ENCODE measurements at regions not wholly inside any gene's neighbourhood (a gene's known extent, or its start where the extent isn't known, plus 50 kb on each side); places are given as distances from the start of the nearest gene placed in this dataset.

- Histone ChIP-seq H2AK5ac (ENCODE audit: low read depth, low read length) (no peak overlapping the region), H3K23ac (ENCODE audit: insufficient read length) (no peak overlapping the region), H3K9me3 (ENCODE audit: insufficient read depth in 2 of 2, low read depth in 1 of 2, low read length in 1 of 2) (0 out of 4 replicates have a peak, but pooled peaks cover 0 to 3% of the 10 kb centered on the region in 2 experiments), H2BK12ac (ENCODE audit: low read depth, low read length) (no peak overlapping the region), H4K8ac (ENCODE audit: extremely low read depth, insufficient read depth, low read length) (no peak overlapping the region), H4K20me1 (replicated peaks in 1 of 2; ENCODE audit: control insufficient read depth in 1 of 2, insufficient read depth in 2 of 2, low read length in 2 of 2) (no peaks in the 10 kb centered on the region), H2AFZ (ENCODE audit: low read length) (no peak overlapping the region), H3K14ac (ENCODE audit: insufficient read length) (no peak overlapping the region), H3K18ac (ENCODE audit: extremely low read depth, low read length) (no peak overlapping the region), H3K56ac (replicated peaks; ENCODE audit: insufficient read length, low read depth, low read length) (no peak overlapping the region), H3K27ac (ENCODE audit: low read depth, low read length) (no peak overlapping the region), H4K5ac (ENCODE audit: insufficient read length, low read depth, low read length) (no peak overlapping the region), H3K4ac (replicated peaks; ENCODE audit: insufficient read length, low read depth, low read length) (no peak overlapping the region), H3K27me3 (replicated peaks in 1 of 4; ENCODE audit: control insufficient read depth in 3 of 4, extremely low read depth in 1 of 4, insufficient read depth in 3 of 4, low read length in 3 of 4) (no peaks in the 10 kb centered on the region), H3K4me1 (replicated peaks in 1 of 4; ENCODE audit: control insufficient read depth in 3 of 4, insufficient read depth in 4 of 4, low read length in 3 of 4) (no peaks in the 10 kb centered on the region; a peak in 1 of 7 replicates), H3K36me3 (ENCODE audit: control insufficient read depth in 2 of 4, insufficient read depth in 4 of 4, low read length in 3 of 4) (no peaks in the 10 kb centered on the region), H3K4me3 (ENCODE audit: extremely low read depth in 1 of 4, insufficient read depth in 2 of 4, low read depth in 3 of 4, low read length in 4 of 4) (no peak overlapping the region), H2BK120ac (replicated peaks; ENCODE audit: low read depth, low read length) (no peak overlapping the region), H2BK15ac (ENCODE audit: low read length) (no peak overlapping the region), H3K9ac (replicated peaks in 1 of 4; ENCODE audit: extremely low read depth in 1 of 4, low read depth in 3 of 4, low read length in 3 of 4) (no peak overlapping the region), H4K91ac (replicated peaks; ENCODE audit: insufficient read length, low read length) (no peak overlapping the region), H3K4me2 (ENCODE audit: insufficient read depth in 1 of 2, low read depth in 2 of 2, low read length in 2 of 2) (no peak overlapping the region), H2BK20ac (ENCODE audit: low read length) (no peak overlapping the region), H2BK5ac (ENCODE audit: low read depth, low read length) (no peak overlapping the region), H3K23me2 (ENCODE audit: low read depth, low read length) (no peaks in the 10 kb centered on the region), H3K79me2 (ENCODE audit: control insufficient read depth in 1 of 2, insufficient read depth in 2 of 2, low read length in 2 of 2) (no peaks in the 10 kb centered on the region), H3K79me1 (ENCODE audit: low read depth, low read length) (no peaks in the 10 kb centered on the region)
- ChIA-PET CTCF (ENCODE audit: partially characterized antibody) (interaction anchor here (1.3 kb wide), 1 partner anchor 10 kb away, joined by 4 read pairs; no protein-coding TSS in a partner anchor), POLR2A (ENCODE audit: partially characterized antibody) (no interaction called here)
- FAIRE-seq (no peak), DNase-seq (ENCODE audit: low read depth in 1 of 2, low spot score in 2 of 2) (no peak)
- no peak for TF ChIP-seq MAX (IDR thresholded peaks at IDR 0.05)
- no peak for TF ChIP-seq TAF1 (IDR thresholded peaks at IDR 0.05; ENCODE audit: low read depth, low read length)
- TF ChIP-seq CREB1 (IDR thresholded peaks at IDR 0.05) = no peak
- TF ChIP-seq KDM1A (IDR thresholded peaks at IDR 0.05; ENCODE audit: borderline replicate concordance, low read length) = no peak
- no peak for TF ChIP-seq SAP30 (IDR thresholded peaks at IDR 0.05; ENCODE audit: insufficient read depth, insufficient replicate concordance, low read length)
- TF ChIP-seq GABPA (IDR thresholded peaks at IDR 0.05; ENCODE audit: borderline replicate concordance, insufficient read depth, low read length) = no peak
- TF ChIP-seq SP4 (IDR thresholded peaks at IDR 0.05; ENCODE audit: low read length) = no peak
- no peak for TF ChIP-seq TAF7 (optimal IDR thresholded peaks at IDR 0.05; ENCODE audit: borderline replicate concordance, low read depth, low read length)
- TF ChIP-seq SUZ12 (IDR thresholded peaks at IDR 0.05; ENCODE audit: low read length) = no peak
- TF ChIP-seq CTCF (IDR thresholded peaks at IDR 0.05; ENCODE audit: control extremely low read depth in 1 of 3, insufficient read depth in 1 of 3, low read depth in 1 of 3, low read length in 3 of 3) = no peak
- TF ChIP-seq RFX5 (IDR thresholded peaks at IDR 0.05; ENCODE audit: borderline replicate concordance, low read depth, low read length) = no peak
Observed at GRCh38 chr1:220458936-220459335, 69.0 kb upstream of the MARK1 start.

All from H1 (cell line).